ENCODE measurements at regions not wholly inside any gene's neighbourhood (a gene's known extent, or its start where the extent isn't known, plus 50 kb on each side); places are given as distances from the start of the nearest gene placed in this dataset.

GRCh38 chr21:16504281-16504680 lies 774.5 kb downstream of the USP25 start:
- no peak overlapping the region for H4K12ac ChIP-seq (ENCODE audit: low read depth, low read length)
- no peak overlapping the region for H3K4me3 ChIP-seq (ENCODE audit: low read depth, low read length)
- no peak overlapping the region for H2BK120ac ChIP-seq (ENCODE audit: insufficient read depth, low read length, poor library complexity)
- WGBS (ENCODE audit: extremely low coverage, insufficient coverage, insufficient read length), result no CpG with 5 or more reads among the region's 2 CpGs
- H4K8ac ChIP-seq (ENCODE audit: low read depth, low read length), result no peak overlapping the region
- no peak overlapping the region for H4K91ac ChIP-seq (ENCODE audit: low read depth, low read length)
- H3K18ac ChIP-seq (ENCODE audit: low read length), result no peak overlapping the region
- no peak overlapping the region for H2BK5ac ChIP-seq (ENCODE audit: low read depth, low read length, poor library complexity)
- H2AK5ac ChIP-seq (ENCODE audit: low read length), result no peak overlapping the region
- no peak overlapping the region for H3K4me2 ChIP-seq (ENCODE audit: low read length)
- no peaks in the 10 kb centered on the region for H3K79me2 ChIP-seq (ENCODE audit: control insufficient read depth, insufficient read depth, low read length, poor library complexity)
- H3K9ac ChIP-seq (ENCODE audit: low read length), result no peak overlapping the region
- no peak overlapping the region for H2AFZ ChIP-seq (ENCODE audit: insufficient read depth, low read length, poor library complexity)
- H3K27me3 ChIP-seq (ENCODE audit: insufficient read depth, low read length), result no peaks in the 10 kb centered on the region
- H3K4me1 ChIP-seq (ENCODE audit: control insufficient read depth in 1 of 2, insufficient read depth in 2 of 2, low read length in 2 of 2), result no peaks in the 10 kb centered on the region
- H3K79me1 ChIP-seq (ENCODE audit: low read length), result no peaks in the 10 kb centered on the region
- no peak for DNase-seq
- no peak overlapping the region for H3K4ac ChIP-seq (ENCODE audit: low read depth, low read length)
- H3K27ac ChIP-seq (ENCODE audit: low read depth, low read length), result no peak overlapping the region
- no peaks in the 10 kb centered on the region for H3K36me3 ChIP-seq (ENCODE audit: control insufficient read depth in 1 of 2, insufficient read depth in 2 of 2, low read length in 2 of 2)
- H3K23ac ChIP-seq (ENCODE audit: low read length), result no peak overlapping the region
- H2BK12ac ChIP-seq (ENCODE audit: low read length), result no peak overlapping the region
- H3K14ac ChIP-seq (ENCODE audit: low read length), result no peak overlapping the region
- H3K9me3 ChIP-seq (ENCODE audit: insufficient read depth, low read depth, low read length), result no peaks in the 10 kb centered on the region

DNA sequence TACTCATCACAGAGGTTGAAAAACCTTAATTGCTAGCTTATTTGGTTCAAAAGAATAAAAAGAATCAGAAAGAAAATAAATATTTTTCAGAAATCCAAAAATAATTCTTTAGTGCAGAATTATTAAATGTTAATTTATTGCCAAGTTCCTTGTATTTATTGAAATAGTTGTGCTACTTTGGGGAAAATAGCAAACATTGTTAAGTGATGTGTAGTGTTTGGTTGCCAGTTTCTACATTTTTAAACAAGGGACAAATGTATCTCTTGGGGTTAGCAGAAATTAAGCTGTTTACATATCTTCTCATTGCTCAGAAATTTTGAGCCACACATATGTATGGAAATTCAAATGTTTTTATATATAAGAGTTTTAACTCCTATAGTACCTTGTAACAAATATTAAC lies 775.0 kb downstream of the USP25 start:
- no peak overlapping the region for H3K4ac ChIP-seq (ENCODE audit: low read depth, low read length)
- H2AFZ ChIP-seq (ENCODE audit: insufficient read depth, low read length, poor library complexity), result no peak overlapping the region
- no peak overlapping the region for H3K4me3 ChIP-seq (ENCODE audit: low read depth, low read length)
- H3K79me2 ChIP-seq (ENCODE audit: control insufficient read depth, insufficient read depth, low read length, poor library complexity), result no peaks in the 10 kb centered on the region
- H3K36me3 ChIP-seq (ENCODE audit: control insufficient read depth in 1 of 2, insufficient read depth in 2 of 2, low read length in 2 of 2), result no peaks in the 10 kb centered on the region
- H3K79me1 ChIP-seq (ENCODE audit: low read length), result no peaks in the 10 kb centered on the region
- no peak overlapping the region for H3K14ac ChIP-seq (ENCODE audit: low read length)
- DNase-seq, result no peak
- H3K9ac ChIP-seq (ENCODE audit: low read length), result no peak overlapping the region
- H2BK12ac ChIP-seq (ENCODE audit: low read length), result no peak overlapping the region
- H3K4me1 ChIP-seq (ENCODE audit: control insufficient read depth in 1 of 2, insufficient read depth in 2 of 2, low read length in 2 of 2), result no peaks in the 10 kb centered on the region
- no peak overlapping the region for H4K91ac ChIP-seq (ENCODE audit: low read depth, low read length)
- no peak overlapping the region for H4K12ac ChIP-seq (ENCODE audit: low read depth, low read length)
- no peak overlapping the region for H3K27ac ChIP-seq (ENCODE audit: low read depth, low read length)
- H2BK120ac ChIP-seq (ENCODE audit: insufficient read depth, low read length, poor library complexity), result no peak overlapping the region
- no peak overlapping the region for H2AK5ac ChIP-seq (ENCODE audit: low read length)
- no peak overlapping the region for H3K23ac ChIP-seq (ENCODE audit: low read length)
- no peak overlapping the region for H2BK5ac ChIP-seq (ENCODE audit: low read depth, low read length, poor library complexity)
- no peak overlapping the region for H3K18ac ChIP-seq (ENCODE audit: low read length)
- H4K8ac ChIP-seq (ENCODE audit: low read depth, low read length), result no peak overlapping the region
- no peaks in the 10 kb centered on the region for H3K9me3 ChIP-seq (ENCODE audit: insufficient read depth, low read depth, low read length)
- H3K27me3 ChIP-seq (ENCODE audit: insufficient read depth, low read length), result no peaks in the 10 kb centered on the region
- H3K4me2 ChIP-seq (ENCODE audit: low read length), result no peak overlapping the region

GRCh38 chr21:16509476-16509875 lies 779.7 kb downstream of the USP25 start:
- Histone ChIP-seq H4K12ac (ENCODE audit: low read depth, low read length) (no peak overlapping the region), H3K9me3 (ENCODE audit: insufficient read depth, low read depth, low read length) (no peaks in the 10 kb centered on the region), H3K23ac (ENCODE audit: low read length) (no peak overlapping the region), H3K4me3 (ENCODE audit: low read depth, low read length) (no peak overlapping the region), H3K4me2 (ENCODE audit: low read length) (no peak overlapping the region), H3K4me1 (ENCODE audit: control insufficient read depth in 1 of 2, insufficient read depth in 2 of 2, low read length in 2 of 2) (no peaks in the 10 kb centered on the region), H3K27me3 (ENCODE audit: insufficient read depth, low read length) (no peaks in the 10 kb centered on the region), H3K14ac (ENCODE audit: low read length) (no peak overlapping the region), H3K36me3 (ENCODE audit: control insufficient read depth in 1 of 2, insufficient read depth in 2 of 2, low read length in 2 of 2) (no peaks in the 10 kb centered on the region), H2AK5ac (ENCODE audit: low read length) (no peak overlapping the region), H2BK120ac (ENCODE audit: insufficient read depth, low read length, poor library complexity) (no peak overlapping the region), H2BK5ac (ENCODE audit: low read depth, low read length, poor library complexity) (no peak overlapping the region), H2AFZ (ENCODE audit: insufficient read depth, low read length, poor library complexity) (no peak overlapping the region), H4K91ac (ENCODE audit: low read depth, low read length) (no peak overlapping the region), H2BK12ac (ENCODE audit: low read length) (no peak overlapping the region), H3K27ac (ENCODE audit: low read depth, low read length) (no peak overlapping the region), H4K8ac (ENCODE audit: low read depth, low read length) (no peak overlapping the region), H3K79me2 (ENCODE audit: control insufficient read depth, insufficient read depth, low read length, poor library complexity) (no peaks in the 10 kb centered on the region), H3K18ac (ENCODE audit: low read length) (no peak overlapping the region), H3K79me1 (ENCODE audit: low read length) (no peaks in the 10 kb centered on the region), H3K9ac (ENCODE audit: low read length) (no peak overlapping the region), H3K4ac (ENCODE audit: low read depth, low read length) (no peak overlapping the region)
- no CpG with 5 or more reads among the region's 3 CpGs for WGBS (ENCODE audit: extremely low coverage, insufficient coverage, insufficient read length)
- no peak for DNase-seq

- H3K79me2 ChIP-seq (ENCODE audit: control insufficient read depth, insufficient read depth, low read length, poor library complexity), result no peaks in the 10 kb centered on the region
- H2BK5ac ChIP-seq (ENCODE audit: low read depth, low read length, poor library complexity), result no peak overlapping the region
- no peak overlapping the region for H2AFZ ChIP-seq (ENCODE audit: insufficient read depth, low read length, poor library complexity)
- no peak overlapping the region for H3K9ac ChIP-seq (ENCODE audit: low read length)
- DNase-seq, result no peak
- H3K4me2 ChIP-seq (ENCODE audit: low read length), result no peak overlapping the region
- no peaks in the 10 kb centered on the region for H3K79me1 ChIP-seq (ENCODE audit: low read length)
- H2AK5ac ChIP-seq (ENCODE audit: low read length), result no peak overlapping the region
- no peaks in the 10 kb centered on the region for H3K27me3 ChIP-seq (ENCODE audit: insufficient read depth, low read length)
- no peak overlapping the region for H4K12ac ChIP-seq (ENCODE audit: low read depth, low read length)
- no peak overlapping the region for H2BK12ac ChIP-seq (ENCODE audit: low read length)
- H2BK120ac ChIP-seq (ENCODE audit: insufficient read depth, low read length, poor library complexity), result no peak overlapping the region
- no CpG with 5 or more reads among the region's 2 CpGs for WGBS (ENCODE audit: extremely low coverage, insufficient coverage, insufficient read length)
- no peak overlapping the region for H4K91ac ChIP-seq (ENCODE audit: low read depth, low read length)
- no peaks in the 10 kb centered on the region for H3K9me3 ChIP-seq (ENCODE audit: insufficient read depth, low read depth, low read length)
- no peak overlapping the region for H4K8ac ChIP-seq (ENCODE audit: low read depth, low read length)
- no peak overlapping the region for H3K23ac ChIP-seq (ENCODE audit: low read length)
- no peak overlapping the region for H3K14ac ChIP-seq (ENCODE audit: low read length)
- no peak overlapping the region for H3K4me3 ChIP-seq (ENCODE audit: low read depth, low read length)
- no peaks in the 10 kb centered on the region for H3K4me1 ChIP-seq (ENCODE audit: control insufficient read depth in 1 of 2, insufficient read depth in 2 of 2, low read length in 2 of 2)
- H3K18ac ChIP-seq (ENCODE audit: low read length), result no peak overlapping the region
- H3K4ac ChIP-seq (ENCODE audit: low read depth, low read length), result no peak overlapping the region
- H3K36me3 ChIP-seq (ENCODE audit: control insufficient read depth in 1 of 2, insufficient read depth in 2 of 2, low read length in 2 of 2), result no peaks in the 10 kb centered on the region
- no peak overlapping the region for H3K27ac ChIP-seq (ENCODE audit: low read depth, low read length)
Measured at GRCh38 chr21:16514316-16514715, 784.5 kb downstream of the USP25 start.
